Ishikawa (cell line): ENCODE measurements at regions not wholly inside any gene's neighbourhood (a gene's known extent, or its start where the extent isn't known, plus 50 kb on each side); places are given as distances from the start of the nearest gene placed in this dataset.

Experiments used
- CREB1 ChIP-seq: IDR thresholded peaks from 2 replicates; pipeline ENCODE4 v1.6.1; 2012; ENCODE audit warnings: low read depth
- EGR1 ChIP-seq: IDR thresholded peaks from 2 replicates; pipeline ENCODE4 v1.6.1; 2012
- EP300 ChIP-seq: IDR thresholded peaks from 2 replicates; pipeline ENCODE4 v1.6.1; 2012; ENCODE audit warnings: borderline replicate concordance
- FOXM1 ChIP-seq: IDR thresholded peaks from 2 replicates; pipeline ENCODE4 v1.6.1; 2012; ENCODE audit warnings: low read depth, borderline replicate concordance
- MAX ChIP-seq: IDR thresholded peaks from 2 replicates; pipeline ENCODE4 v1.6.1; 2012
- RAD21 ChIP-seq: IDR thresholded peaks from 2 replicates; pipeline ENCODE4 v1.6.1; 2012; ENCODE audit warnings: low read depth
- TAF1 ChIP-seq: IDR thresholded peaks from 2 replicates; pipeline ENCODE4 v1.6.1; 2012; ENCODE audit warnings: low read depth, mild to moderate bottlenecking
- YY1 ChIP-seq: IDR thresholded peaks from 2 replicates; pipeline ENCODE4 v1.6.1; 2012; ENCODE audit warnings: low read depth
- ZBTB7A ChIP-seq: IDR thresholded peaks from 2 replicates; pipeline ENCODE4 v1.6.1; 2012; ENCODE audit warnings: low read depth

- TF ChIP-seq FOXM1 (no peak), EP300 (no peak), RAD21 (no peak), ZBTB7A (no peak), CREB1 (no peak), TAF1 (no peak), YY1 (no peak), MAX (no peak), EGR1 (no peak)
Measured at GRCh38 chr5:3510642-3511417, 84.8 kb upstream of the IRX1 start.
